ENCODE measurements at regions not wholly inside any gene's neighbourhood (a gene's known extent, or its start where the extent isn't known, plus 50 kb on each side); places are given as distances from the start of the nearest gene placed in this dataset.

- TF ChIP-seq CTCF (IDR thresholded peaks at IDR 0.05) (no peak), POLR2A (IDR thresholded peaks at IDR 0.05) (no peak)
These were observed 139.8 kb upstream of the SOX1 start for GRCh38 chr13:111927181-111927540.

Measured in thyroid gland (tissue), 4 donors.